ENCODE measurements at regions not wholly inside any gene's neighbourhood (a gene's known extent, or its start where the extent isn't known, plus 50 kb on each side); places are given as distances from the start of the nearest gene placed in this dataset.
"Not testable (repeated sequence)": the region's sequence is repeated elsewhere in the genome, so short reads cannot be mapped to it uniquely, and the experiment has no call there.

GRCh38 chr6:74596588-74596987 is 609.3 kb downstream of the COL12A1 start:
- TF ChIP-seq, protein P1, sequence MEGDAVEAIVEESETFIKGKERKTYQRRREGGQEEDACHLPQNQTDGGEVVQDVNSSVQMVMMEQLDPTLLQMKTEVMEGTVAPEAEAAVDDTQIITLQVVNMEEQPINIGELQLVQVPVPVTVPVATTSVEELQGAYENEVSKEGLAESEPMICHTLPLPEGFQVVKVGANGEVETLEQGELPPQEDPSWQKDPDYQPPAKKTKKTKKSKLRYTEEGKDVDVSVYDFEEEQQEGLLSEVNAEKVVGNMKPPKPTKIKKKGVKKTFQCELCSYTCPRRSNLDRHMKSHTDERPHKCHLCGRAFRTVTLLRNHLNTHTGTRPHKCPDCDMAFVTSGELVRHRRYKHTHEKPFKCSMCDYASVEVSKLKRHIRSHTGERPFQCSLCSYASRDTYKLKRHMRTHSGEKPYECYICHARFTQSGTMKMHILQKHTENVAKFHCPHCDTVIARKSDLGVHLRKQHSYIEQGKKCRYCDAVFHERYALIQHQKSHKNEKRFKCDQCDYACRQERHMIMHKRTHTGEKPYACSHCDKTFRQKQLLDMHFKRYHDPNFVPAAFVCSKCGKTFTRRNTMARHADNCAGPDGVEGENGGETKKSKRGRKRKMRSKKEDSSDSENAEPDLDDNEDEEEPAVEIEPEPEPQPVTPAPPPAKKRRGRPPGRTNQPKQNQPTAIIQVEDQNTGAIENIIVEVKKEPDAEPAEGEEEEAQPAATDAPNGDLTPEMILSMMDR (IDR thresholded peaks at IDR 0.05; ENCODE audit: low read depth, low read length, missing control alignments): no peak
- in situ Hi-C loops (cut with HindIII; ENCODE audit: low pct_ligation_motif_present, low sequenced_read_pairs): no loop called here
- Histone ChIP-seq H3K27me3 (replicated peaks) (no peaks in the 10 kb centered on the region), H3K27ac (no peak overlapping the region), H3K36me3 (replicated peaks) (no peaks in the 10 kb centered on the region), H3K4me3 (ENCODE audit: low read depth, low read length) (no peak overlapping the region)
- no peak for DNase-seq

GRCh38 chr6:74594350-74594749 is 611.5 kb downstream of the COL12A1 start:
- H3K36me3 ChIP-seq (replicated peaks); H3K4me3 ChIP-seq (ENCODE audit: low read depth, low read length); in situ Hi-C loops (cut with HindIII; ENCODE audit: low pct_ligation_motif_present, low sequenced_read_pairs); DNase-seq; H3K27me3 ChIP-seq (replicated peaks); H3K27ac ChIP-seq: not testable (repeated sequence)

- TF ChIP-seq, protein P1 (IDR thresholded peaks at IDR 0.05; ENCODE audit: low read depth, low read length, missing control alignments): no peak
- in situ Hi-C loops (cut with HindIII; ENCODE audit: low pct_ligation_motif_present, low sequenced_read_pairs): no loop called here
- Histone ChIP-seq H3K4me3 (ENCODE audit: low read depth, low read length) (no peak overlapping the region), H3K36me3 (replicated peaks) (no peaks in the 10 kb centered on the region), H3K27ac (no peak overlapping the region), H3K27me3 (replicated peaks) (no peaks in the 10 kb centered on the region)
- no peak for DNase-seq
Measured at GRCh38 chr6:74588094-74588832, 617.6 kb downstream of the COL12A1 start.

DNA sequence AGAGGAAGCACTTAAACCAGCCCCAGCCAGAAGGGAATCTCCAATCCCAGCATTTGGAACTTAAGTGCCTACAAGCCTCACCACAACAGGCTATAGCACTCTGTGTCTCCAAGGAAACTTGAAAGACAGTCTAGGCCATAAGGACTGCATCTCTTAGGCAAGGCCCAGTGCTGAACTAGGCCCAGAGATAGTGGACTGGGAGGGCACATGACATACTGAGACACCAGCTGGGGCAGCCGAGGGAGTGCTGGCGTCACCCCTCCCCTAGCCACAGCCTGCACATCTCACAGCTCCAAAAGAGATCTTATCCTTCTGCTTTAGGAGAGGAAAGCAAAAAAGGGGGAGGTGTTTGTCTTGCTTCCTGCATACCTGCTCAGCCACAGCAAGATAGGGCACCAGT is 618.5 kb downstream of the COL12A1 start:
- H3K27me3 ChIP-seq (replicated peaks): no peaks in the 10 kb centered on the region
- H3K4me3 ChIP-seq (ENCODE audit: low read depth, low read length): no peak overlapping the region
- H3K27ac ChIP-seq: no peak overlapping the region
- TF ChIP-seq, protein P1 (IDR thresholded peaks at IDR 0.05; ENCODE audit: low read depth, low read length, missing control alignments): no peak
- no peaks in the 10 kb centered on the region for H3K36me3 ChIP-seq (replicated peaks)
- no peak for DNase-seq
- in situ Hi-C loops (cut with HindIII; ENCODE audit: low pct_ligation_motif_present, low sequenced_read_pairs): no loop called here

- DNase-seq: no peak
- in situ Hi-C loops (cut with HindIII; ENCODE audit: low pct_ligation_motif_present, low sequenced_read_pairs): no loop called here
- no peaks in the 10 kb centered on the region for H3K27me3 ChIP-seq (replicated peaks)
Measured at GRCh38 chr6:74585753-74586152, 620.1 kb downstream of the COL12A1 start.

GRCh38 chr6:74581681-74582080 is 624.2 kb downstream of the COL12A1 start:
- Histone ChIP-seq H3K27me3 (replicated peaks) (no peaks in the 10 kb centered on the region), H3K36me3 (replicated peaks) (no peaks in the 10 kb centered on the region), H3K27ac (no peak overlapping the region), H3K4me3 (ENCODE audit: low read depth, low read length) (no peak overlapping the region)
- in situ Hi-C loops (cut with HindIII; ENCODE audit: low pct_ligation_motif_present, low sequenced_read_pairs): no loop called here
- TF ChIP-seq, protein P1 (IDR thresholded peaks at IDR 0.05; ENCODE audit: low read depth, low read length, missing control alignments): no peak
- DNase-seq: no peak

More at GRCh38 chr6:74585753-74586152, 620.1 kb downstream of the COL12A1 start:
- TF ChIP-seq, protein P1 (IDR thresholded peaks at IDR 0.05; ENCODE audit: low read depth, low read length, missing control alignments): no peak
- no peaks in the 10 kb centered on the region for H3K36me3 ChIP-seq (replicated peaks)
- H3K27ac ChIP-seq: no peak overlapping the region
- no peak overlapping the region for H3K4me3 ChIP-seq (ENCODE audit: low read depth, low read length)
